HEK293 (cell line): ENCODE measurements at regions not wholly inside any gene's neighbourhood (a gene's known extent, or its start where the extent isn't known, plus 50 kb on each side); places are given as distances from the start of the nearest gene placed in this dataset.

Source experiments
- FEZF1 ChIP-seq: fragments of 450-650 bp; formaldehyde crosslinking; IDR thresholded peaks from 2 replicates; pipeline ENCODE4 v1.5.1; 2016; ENCODE audit warnings: missing biosample characterization, missing genetic modification characterization
- GLI2 ChIP-seq: fragments of 450-650 bp; formaldehyde crosslinking; IDR thresholded peaks from 2 replicates; pipeline ENCODE4; 2017; ENCODE audit warnings: missing biosample characterization, missing genetic modification characterization, low read depth, borderline replicate concordance
- HOXC10 ChIP-seq: sonication (generic); formaldehyde crosslinking; IDR thresholded peaks from 2 replicates; pipeline ENCODE4 v1.8.1; 2023; ENCODE audit warnings: mild to moderate bottlenecking, missing genetic modification reagents
- IKZF3 ChIP-seq: fragments of 450-650 bp; IDR thresholded peaks from 2 replicates; pipeline ENCODE4 v1.5.0; 2018; ENCODE audit warnings: missing biosample characterization, mild to moderate bottlenecking, missing genetic modification characterization, moderate library complexity
- MYNN ChIP-seq: fragments of 450-650 bp; formaldehyde crosslinking; IDR thresholded peaks from 2 replicates; pipeline ENCODE4 v1.5.1; 2016; ENCODE audit warnings: missing biosample characterization, missing genetic modification characterization, borderline replicate concordance
- MZF1 ChIP-seq: fragments of 450-650 bp; formaldehyde crosslinking; IDR thresholded peaks from 2 replicates; pipeline ENCODE4 v1.5.1; 2017; ENCODE audit warnings: missing biosample characterization, missing genetic modification characterization, borderline replicate concordance
- OSR2 ChIP-seq: fragments of 450-650 bp; formaldehyde crosslinking; IDR thresholded peaks from 2 replicates; pipeline ENCODE4 v1.5.1; 2016; ENCODE audit warnings: missing biosample characterization, missing genetic modification characterization
- PBX3 ChIP-seq: sonication (generic); formaldehyde crosslinking; IDR thresholded peaks from 2 replicates; pipeline ENCODE4 v1.8.1; 2022; ENCODE audit warnings: mild to moderate bottlenecking, moderate library complexity, missing genetic modification reagents
- ZBTB17 ChIP-seq: fragments of 450-650 bp; formaldehyde crosslinking; IDR thresholded peaks from 2 replicates; pipeline ENCODE4 v1.5.1; 2016; ENCODE audit warnings: missing biosample characterization, missing genetic modification characterization
- ZBTB20 ChIP-seq: fragments of 450-650 bp; formaldehyde crosslinking; IDR thresholded peaks from 2 replicates; pipeline ENCODE4 v1.5.1; 2016; ENCODE audit warnings: missing biosample characterization, missing genetic modification characterization
- ZBTB21 ChIP-seq: fragments of 450-650 bp; formaldehyde crosslinking; IDR thresholded peaks from 2 replicates; pipeline ENCODE4 v1.5.1; 2017; ENCODE audit warnings: missing biosample characterization, missing genetic modification characterization
- ZNF10 ChIP-seq: fragments of 450-650 bp; formaldehyde crosslinking; IDR thresholded peaks from 2 replicates; pipeline ENCODE4 v1.5.1; 2017; ENCODE audit warnings: missing biosample characterization, missing genetic modification characterization
- ZNF155 ChIP-seq: fragments of 450-650 bp; formaldehyde crosslinking; IDR thresholded peaks from 2 replicates; pipeline ENCODE4 v1.5.1; 2016; ENCODE audit warnings: missing biosample characterization, missing genetic modification characterization
- ZNF175 ChIP-seq: fragments of 450-650 bp; formaldehyde crosslinking; IDR thresholded peaks from 2 replicates; pipeline ENCODE4 v1.5.1; 2016; ENCODE audit warnings: missing biosample characterization, missing genetic modification characterization
- ZNF266 ChIP-seq: fragments of 450-650 bp; formaldehyde crosslinking; IDR thresholded peaks from 2 replicates; pipeline ENCODE4 v1.5.1; 2016; ENCODE audit warnings: missing biosample characterization, missing genetic modification characterization, low read depth
- ZNF280D ChIP-seq: fragments of 450-650 bp; formaldehyde crosslinking; IDR thresholded peaks from 2 replicates; pipeline ENCODE4 v1.5.1; 2016; ENCODE audit warnings: missing biosample characterization, missing genetic modification characterization
- ZNF311 ChIP-seq: fragments of 450-650 bp; formaldehyde crosslinking; IDR thresholded peaks from 2 replicates; pipeline ENCODE4 v1.5.1; 2017; ENCODE audit warnings: missing biosample characterization, missing genetic modification characterization, borderline replicate concordance
- ZNF324 ChIP-seq: fragments of 450-650 bp; formaldehyde crosslinking; IDR thresholded peaks from 2 replicates; pipeline ENCODE4 v1.5.1; 2016; ENCODE audit warnings: missing biosample characterization, missing genetic modification characterization
- ZNF341 ChIP-seq: fragments of 450-650 bp; formaldehyde crosslinking; IDR thresholded peaks from 2 replicates; pipeline ENCODE4; 2016; ENCODE audit warnings: low read depth, missing biosample characterization, missing genetic modification characterization
- ZNF354C ChIP-seq: fragments of 450-650 bp; formaldehyde crosslinking; IDR thresholded peaks from 2 replicates; pipeline ENCODE4 v1.5.1; 2016; ENCODE audit warnings: missing biosample characterization, missing genetic modification characterization, low read depth, borderline replicate concordance
- ZNF362 ChIP-seq: fragments of 450-650 bp; formaldehyde crosslinking; IDR thresholded peaks from 2 replicates; pipeline ENCODE4 v1.5.1; 2016; ENCODE audit warnings: missing biosample characterization, missing genetic modification characterization
- ZNF423 ChIP-seq: fragments of 450-650 bp; formaldehyde crosslinking; IDR thresholded peaks from 2 replicates; pipeline ENCODE4 v1.5.1; 2016; ENCODE audit warnings: missing biosample characterization, missing genetic modification characterization
- ZNF433 ChIP-seq: fragments of 450-650 bp; formaldehyde crosslinking; IDR thresholded peaks from 2 replicates; pipeline ENCODE4 v1.5.1; 2016; ENCODE audit warnings: missing biosample characterization, missing genetic modification characterization, low read depth
- ZNF473 ChIP-seq: fragments of 450-650 bp; formaldehyde crosslinking; IDR thresholded peaks from 2 replicates; pipeline ENCODE4 v1.5.1; 2017; ENCODE audit warnings: missing biosample characterization, missing genetic modification characterization
- ZNF513 ChIP-seq: fragments of 450-650 bp; IDR thresholded peaks from 2 replicates; pipeline ENCODE4 v1.5.1; 2018; ENCODE audit warnings: missing biosample characterization, missing genetic modification characterization
- ZNF530 ChIP-seq: fragments of 450-650 bp; formaldehyde crosslinking; IDR thresholded peaks from 2 replicates; pipeline ENCODE4 v1.5.1; 2016; ENCODE audit warnings: low read depth, missing biosample characterization, missing genetic modification characterization
- ZNF558 ChIP-seq: fragments of 450-650 bp; formaldehyde crosslinking; IDR thresholded peaks from 2 replicates; pipeline ENCODE4 v1.5.1; 2016; ENCODE audit warnings: missing biosample characterization, missing genetic modification characterization
- ZNF626 ChIP-seq: fragments of 450-650 bp; sonication (Bioruptor Pico); formaldehyde crosslinking; IDR thresholded peaks from 2 replicates; pipeline ENCODE4 v1.5.1; 2018; ENCODE audit warnings: missing biosample characterization, missing genetic modification characterization, inconsistent platforms
- ZNF704 ChIP-seq: fragments of 450-650 bp; formaldehyde crosslinking; IDR thresholded peaks from 2 replicates; pipeline ENCODE4 v1.5.1; 2016; ENCODE audit warnings: missing biosample characterization, missing genetic modification characterization
- ZNF830 ChIP-seq: fragments of 450-650 bp; IDR thresholded peaks from 2 replicates; pipeline ENCODE4 v1.5.0; 2018; ENCODE audit warnings: missing biosample characterization, missing genetic modification characterization, low read depth, mild to moderate bottlenecking, moderate library complexity

- TF ChIP-seq PBX3 (CRISPR knock-in tag) (no peak), FEZF1 (tag by site-specific recombination) (peak; percentile 65), ZNF433 (tag by site-specific recombination) (no peak), GLI2 (tag by site-specific recombination) (peak; percentile 68; the same call in 1 of the 2 replicates), ZNF362 (no peak), ZNF704 (no peak), ZNF280D (tag by site-specific recombination) (no peak), ZNF10 (tag by site-specific recombination) (no peak), ZNF155 (no peak), MZF1 (tag by site-specific recombination) (peak; percentile 71; the same call in 1 of the 2 replicates), ZBTB21 (peak; percentile 36; the same call in 1 of the 2 replicates), ZNF266 (no peak), ZNF558 (tag by site-specific recombination) (no peak; the same call in 1 of the 2 replicates), ZNF175 (tag by site-specific recombination) (no peak), ZBTB17 (tag by site-specific recombination) (no peak), ZNF423 (tag by site-specific recombination) (no peak), MYNN (tag by site-specific recombination) (no peak), ZNF354C (no peak), ZNF311 (no peak), ZNF530 (no peak), IKZF3 (tag by site-specific recombination) (no peak), HOXC10 (no peak), ZNF830 (tag by site-specific recombination) (no peak), ZNF473 (tag by site-specific recombination) (no peak), ZNF626 (tag by site-specific recombination) (no peak), ZNF324 (tag by site-specific recombination) (no peak), OSR2 (tag by site-specific recombination) (peak; percentile 73; the same call in 1 of the 2 replicates), ZBTB20 (tag by site-specific recombination) (no peak), ZNF513 (no peak), ZNF341 (tag by site-specific recombination) (no peak)
Measured at GRCh38 chr1:168396940-168397684, 116.4 kb downstream of the TBX19 start (continued).
